ENCODE measurements at regions not wholly inside any gene's neighbourhood (a gene's known extent, or its start where the extent isn't known, plus 50 kb on each side); places are given as distances from the start of the nearest gene placed in this dataset.

DNA sequence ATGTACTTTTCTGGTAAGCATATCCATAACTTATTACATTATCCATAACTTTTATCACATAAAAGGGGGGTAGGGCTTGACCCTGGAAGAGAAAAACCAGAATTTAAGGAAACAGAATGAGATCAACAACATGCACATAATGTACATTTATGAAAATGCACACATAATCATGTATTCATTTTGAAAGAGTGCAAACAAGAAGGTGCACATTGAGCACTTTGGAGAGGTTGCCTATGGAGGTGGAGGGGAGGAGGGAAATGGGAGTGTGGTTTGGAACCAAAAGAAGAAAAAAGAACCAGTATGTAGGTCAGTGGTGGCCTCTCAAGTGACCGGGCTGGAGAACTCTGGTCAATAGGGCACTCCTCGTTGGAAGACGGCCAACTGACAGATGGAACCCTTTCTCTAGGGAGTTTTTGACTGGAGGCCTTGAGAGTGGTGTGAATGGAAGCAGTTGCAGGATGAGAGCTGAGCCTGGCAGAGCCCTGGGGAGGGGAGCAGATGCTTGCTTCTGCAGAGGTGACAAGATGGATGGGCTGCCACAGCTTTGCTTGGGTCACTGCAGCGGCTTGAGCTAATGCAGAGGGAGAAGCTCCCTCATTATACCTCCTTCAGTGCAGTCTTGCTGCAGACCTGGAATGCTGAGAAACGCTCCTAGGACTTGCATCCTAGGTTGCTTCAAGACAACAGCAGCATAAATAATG is 192.7 kb downstream of the SEC23IP start:
- Histone ChIP-seq H3K36me3 (ENCODE audit: control insufficient read depth, low read length) (no peaks in the 10 kb centered on the region), H3K9me3 (ENCODE audit: control insufficient read depth, insufficient read depth, low read length) (no peaks in the 10 kb centered on the region), H3K4me2 (ENCODE audit: low read length) (no peak overlapping the region), H3K27ac (ENCODE audit: low read depth, low read length) (no peak overlapping the region), H3K27me3 (ENCODE audit: control insufficient read depth, low read length) (no peaks in the 10 kb centered on the region), H3K4me1 (ENCODE audit: control insufficient read depth, low read length) (no peaks in the 10 kb centered on the region), H3F3A (ENCODE audit: control insufficient read depth, insufficient read depth) (no peaks in the 10 kb centered on the region), H3K9me2 (replicated peaks; ENCODE audit: control insufficient read depth, low read length) (no peaks in the 10 kb centered on the region), H3K79me2 (ENCODE audit: control insufficient read depth, low read length) (no peaks in the 10 kb centered on the region), H3K4me3 (ENCODE audit: low read length) (no peak overlapping the region), H4K20me1 (ENCODE audit: control insufficient read depth, insufficient read depth, low read depth, low read length) (no peaks in the 10 kb centered on the region)
- TF ChIP-seq, protein P1, sequence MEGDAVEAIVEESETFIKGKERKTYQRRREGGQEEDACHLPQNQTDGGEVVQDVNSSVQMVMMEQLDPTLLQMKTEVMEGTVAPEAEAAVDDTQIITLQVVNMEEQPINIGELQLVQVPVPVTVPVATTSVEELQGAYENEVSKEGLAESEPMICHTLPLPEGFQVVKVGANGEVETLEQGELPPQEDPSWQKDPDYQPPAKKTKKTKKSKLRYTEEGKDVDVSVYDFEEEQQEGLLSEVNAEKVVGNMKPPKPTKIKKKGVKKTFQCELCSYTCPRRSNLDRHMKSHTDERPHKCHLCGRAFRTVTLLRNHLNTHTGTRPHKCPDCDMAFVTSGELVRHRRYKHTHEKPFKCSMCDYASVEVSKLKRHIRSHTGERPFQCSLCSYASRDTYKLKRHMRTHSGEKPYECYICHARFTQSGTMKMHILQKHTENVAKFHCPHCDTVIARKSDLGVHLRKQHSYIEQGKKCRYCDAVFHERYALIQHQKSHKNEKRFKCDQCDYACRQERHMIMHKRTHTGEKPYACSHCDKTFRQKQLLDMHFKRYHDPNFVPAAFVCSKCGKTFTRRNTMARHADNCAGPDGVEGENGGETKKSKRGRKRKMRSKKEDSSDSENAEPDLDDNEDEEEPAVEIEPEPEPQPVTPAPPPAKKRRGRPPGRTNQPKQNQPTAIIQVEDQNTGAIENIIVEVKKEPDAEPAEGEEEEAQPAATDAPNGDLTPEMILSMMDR (IDR thresholded peaks at IDR 0.05; ENCODE audit: low read depth, low read length, poor library complexity, severe bottlenecking): no peak
- no peak for TF ChIP-seq EZH2phosphoT487 (IDR thresholded peaks at IDR 0.05; ENCODE audit: borderline replicate concordance, low read length)

DNA sequence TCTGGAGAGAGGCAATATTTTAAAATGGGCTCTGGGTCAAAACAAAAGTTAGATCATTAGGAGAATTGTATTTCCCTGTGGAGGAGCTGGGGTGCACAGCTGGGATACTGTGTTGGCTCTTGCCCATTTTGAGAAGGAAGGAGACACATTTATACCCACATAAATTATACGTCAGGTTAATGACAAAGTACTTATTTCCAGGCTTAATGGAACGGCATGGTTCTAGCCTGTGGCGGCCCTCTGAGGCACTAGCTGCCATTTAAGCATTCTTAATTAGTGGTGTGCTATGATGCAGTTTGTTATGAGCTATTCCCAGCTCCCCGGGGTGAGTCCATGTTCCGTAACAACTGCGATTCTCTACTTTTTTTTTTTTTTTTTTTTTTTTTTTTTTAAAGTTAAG is 193.5 kb downstream of the SEC23IP start:
- Histone ChIP-seq H3K4me2 (ENCODE audit: low read length) (no peak overlapping the region), H4K20me1 (ENCODE audit: control insufficient read depth, insufficient read depth, low read depth, low read length) (no peaks in the 10 kb centered on the region), H3K9me2 (replicated peaks; ENCODE audit: control insufficient read depth, low read length) (no peaks in the 10 kb centered on the region), H3K27me3 (ENCODE audit: control insufficient read depth, low read length) (no peaks in the 10 kb centered on the region), H3K36me3 (ENCODE audit: control insufficient read depth, low read length) (no peaks in the 10 kb centered on the region), H3K4me1 (ENCODE audit: control insufficient read depth, low read length) (peaks cover 7% of the 10 kb centered on the region), H3F3A (ENCODE audit: control insufficient read depth, insufficient read depth) (no peaks in the 10 kb centered on the region), H3K79me2 (ENCODE audit: control insufficient read depth, low read length) (no peaks in the 10 kb centered on the region), H3K27ac (ENCODE audit: low read depth, low read length) (no peak overlapping the region), H3K9me3 (ENCODE audit: control insufficient read depth, insufficient read depth, low read length) (no peaks in the 10 kb centered on the region), H3K4me3 (ENCODE audit: low read length) (no peak overlapping the region)
- TF ChIP-seq, protein P1 (IDR thresholded peaks at IDR 0.05; ENCODE audit: low read depth, low read length, poor library complexity, severe bottlenecking): no peak
- no peak for TF ChIP-seq EZH2phosphoT487 (IDR thresholded peaks at IDR 0.05; ENCODE audit: borderline replicate concordance, low read length)

DNA sequence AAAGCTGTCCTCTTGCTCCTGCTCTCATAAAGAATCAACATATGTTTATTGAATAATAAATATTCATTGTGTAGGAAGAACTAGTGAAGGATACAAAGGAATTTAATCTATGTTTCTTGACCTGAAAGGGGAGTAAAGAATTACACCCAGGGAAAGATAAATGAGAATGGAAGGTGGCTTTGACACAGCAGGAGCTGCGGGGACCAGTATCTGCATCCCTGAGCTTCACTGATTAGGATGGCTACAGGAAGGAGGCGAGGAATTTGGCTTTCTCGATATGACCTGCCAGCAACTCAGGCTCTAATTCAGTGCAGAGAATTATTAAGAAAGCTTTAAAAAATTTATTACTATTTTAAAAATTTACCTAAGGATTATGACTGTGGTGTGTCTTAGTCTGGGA is 194.6 kb downstream of the SEC23IP start:
- H3F3A ChIP-seq (ENCODE audit: control insufficient read depth, insufficient read depth): no peaks in the 10 kb centered on the region
- H3K27me3 ChIP-seq (ENCODE audit: control insufficient read depth, low read length): no peaks in the 10 kb centered on the region
- TF ChIP-seq, protein P1 (IDR thresholded peaks at IDR 0.05; ENCODE audit: low read depth, low read length, poor library complexity, severe bottlenecking): no peak
- no peak for TF ChIP-seq EZH2phosphoT487 (IDR thresholded peaks at IDR 0.05; ENCODE audit: borderline replicate concordance, low read length)
- H3K4me1 ChIP-seq (ENCODE audit: control insufficient read depth, low read length): peaks cover 8% of the 10 kb centered on the region
- H3K36me3 ChIP-seq (ENCODE audit: control insufficient read depth, low read length): no peaks in the 10 kb centered on the region
- no peaks in the 10 kb centered on the region for H3K9me3 ChIP-seq (ENCODE audit: control insufficient read depth, insufficient read depth, low read length)
- H3K79me2 ChIP-seq (ENCODE audit: control insufficient read depth, low read length): no peaks in the 10 kb centered on the region
- no peak overlapping the region for H3K4me3 ChIP-seq (ENCODE audit: low read length)
- H3K4me2 ChIP-seq (ENCODE audit: low read length): no peak overlapping the region
- no peak overlapping the region for H3K27ac ChIP-seq (ENCODE audit: low read depth, low read length)
- no peaks in the 10 kb centered on the region for H3K9me2 ChIP-seq (replicated peaks; ENCODE audit: control insufficient read depth, low read length)
- no peaks in the 10 kb centered on the region for H4K20me1 ChIP-seq (ENCODE audit: control insufficient read depth, insufficient read depth, low read depth, low read length)
